ENCODE measurements at regions not wholly inside any gene's neighbourhood (a gene's known extent, or its start where the extent isn't known, plus 50 kb on each side); places are given as distances from the start of the nearest gene placed in this dataset.

DNA sequence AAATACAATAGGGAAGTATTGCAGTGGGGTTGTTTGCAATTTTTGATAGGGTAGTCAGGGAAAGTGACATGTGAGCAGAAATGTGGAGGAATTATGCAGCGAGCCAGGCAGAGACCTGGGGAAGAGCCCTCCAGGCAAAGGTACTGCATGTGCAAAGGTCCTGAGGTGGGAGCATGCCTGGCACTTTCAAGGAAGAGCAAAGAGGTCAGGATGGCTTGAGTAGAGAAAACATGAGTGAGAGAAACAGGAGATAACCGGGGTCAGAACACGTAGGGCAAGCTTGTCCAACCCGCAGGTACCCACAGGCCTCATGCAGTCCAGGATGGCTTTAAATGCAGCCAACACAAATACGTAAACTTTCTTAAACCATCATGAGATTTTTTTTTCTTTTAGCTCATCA is 71.0 kb downstream of the COQ2 start:
- no peak overlapping the region for H3K4me3 ChIP-seq
- 95 to 96% methylated on average over 5 of the region's 5 CpGs for WGBS, 2 donors
- no peaks in the 10 kb centered on the region for H3K36me3 ChIP-seq (replicated peaks in 1 of 2; ENCODE audit: insufficient read depth in 1 of 2, low read depth in 2 of 2)
- no peak for DNase-seq
- intact Hi-C loops (cut with DNase I), result no loop called here
- peaks cover 13% of the 10 kb centered on the region for H3K4me1 ChIP-seq
- no peak overlapping the region for H3K27ac ChIP-seq
- no peaks in the 10 kb centered on the region for H3K9me3 ChIP-seq
- TF ChIP-seq POLR2A (IDR thresholded peaks at IDR 0.05), result no peak
- TF ChIP-seq CTCF (IDR thresholded peaks at IDR 0.05), result no peak
- H3K27me3 ChIP-seq, result no peaks in the 10 kb centered on the region
- ATAC-seq, result no peak

DNA sequence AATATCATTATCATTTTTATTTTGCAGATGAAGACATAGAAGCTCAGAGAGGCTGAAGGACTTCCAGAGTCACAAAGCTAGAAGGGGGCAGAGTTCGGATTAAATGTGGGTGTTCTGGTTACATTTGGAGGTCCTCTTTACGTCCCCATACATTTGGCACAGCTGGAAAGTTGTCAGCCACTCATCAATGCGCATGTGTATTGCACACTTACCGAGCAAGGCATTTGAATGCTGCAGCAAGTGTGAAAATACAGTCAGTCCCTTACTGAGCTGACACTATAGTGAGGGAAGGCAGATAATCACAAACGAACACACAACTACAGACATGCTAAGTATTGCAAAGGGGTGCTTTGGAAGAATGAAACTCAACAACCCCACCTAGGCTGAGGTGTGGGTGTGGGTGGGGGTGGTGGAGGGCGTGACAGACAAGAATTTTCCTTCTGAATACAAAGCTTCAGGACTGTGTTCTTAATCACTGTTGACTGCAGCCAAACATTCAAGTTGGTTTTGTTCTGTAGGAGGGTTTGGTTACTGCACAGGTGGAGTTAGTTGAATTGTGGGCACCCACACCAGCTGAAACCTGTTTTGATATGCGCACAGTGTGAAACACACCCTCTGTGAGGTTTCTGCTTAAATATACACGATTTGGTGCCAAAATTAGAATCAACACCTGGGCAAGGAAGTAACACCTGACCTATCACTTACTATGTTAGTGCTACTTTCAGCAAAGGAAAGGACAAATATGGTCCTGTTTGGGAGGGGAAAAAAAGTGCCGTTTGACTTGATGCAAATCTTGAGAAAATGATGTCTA is 72.4 kb downstream of the COQ2 start:
- Histone ChIP-seq H3K36me3 (replicated peaks in 1 of 2; ENCODE audit: insufficient read depth in 1 of 2, low read depth in 2 of 2) (no peaks in the 10 kb centered on the region), H3K4me3 (no peak overlapping the region), H3K9me3 (no peaks in the 10 kb centered on the region), H3K27ac (peak overlapping the region in 1 of 4 donors; percentile 17), H3K4me1 (peaks cover 8% of the 10 kb centered on the region), H3K27me3 (no peaks in the 10 kb centered on the region)
- peak; percentile 60 for ATAC-seq
- no peak for TF ChIP-seq CTCF (IDR thresholded peaks at IDR 0.05)
- no peak for TF ChIP-seq POLR2A (IDR thresholded peaks at IDR 0.05)
- DNase-seq, result peak in 3 of 4 donors; percentile 17 to 53 (median 47)
- WGBS, 2 donors, result 30 to 33% methylated on average over 9 of the region's 9 CpGs
- intact Hi-C loops (cut with DNase I), result no loop called here

DNA sequence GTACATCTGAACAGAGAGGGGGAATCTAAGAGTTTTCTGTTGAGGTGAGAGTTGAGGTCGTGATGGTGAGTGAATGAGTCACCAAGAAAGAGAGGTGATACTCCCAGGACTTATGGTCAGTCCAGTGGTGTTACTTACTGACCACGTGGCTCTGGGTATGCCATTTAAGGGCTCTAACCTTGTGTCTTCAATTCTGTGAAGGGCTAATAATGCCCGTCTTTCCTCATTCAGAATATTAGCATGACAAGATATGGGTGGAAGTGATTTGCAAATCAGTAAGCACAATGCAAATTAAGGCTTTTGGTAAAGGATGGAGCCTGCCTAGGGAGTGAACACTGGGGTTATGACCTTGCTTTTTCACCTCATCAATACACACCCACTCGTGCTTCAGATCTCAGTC is 75.2 kb downstream of the COQ2 start:
- ATAC-seq, result no peak
- DNase-seq, result no peak
- no peak for TF ChIP-seq CTCF (IDR thresholded peaks at IDR 0.05)
- TF ChIP-seq POLR2A (IDR thresholded peaks at IDR 0.05), result no peak
- Histone ChIP-seq H3K9me3 (no peaks in the 10 kb centered on the region), H3K27me3 (no peaks in the 10 kb centered on the region), H3K4me3 (no peak overlapping the region), H3K36me3 (replicated peaks in 1 of 2; ENCODE audit: insufficient read depth in 1 of 2, low read depth in 2 of 2) (no peaks in the 10 kb centered on the region), H3K27ac (no peak overlapping the region), H3K4me1 (peaks cover 8% of the 10 kb centered on the region)
- 58 to 64% methylated on average over 4 of the region's 4 CpGs for WGBS, 2 donors
- intact Hi-C loops (cut with DNase I), result no loop called here

DNA sequence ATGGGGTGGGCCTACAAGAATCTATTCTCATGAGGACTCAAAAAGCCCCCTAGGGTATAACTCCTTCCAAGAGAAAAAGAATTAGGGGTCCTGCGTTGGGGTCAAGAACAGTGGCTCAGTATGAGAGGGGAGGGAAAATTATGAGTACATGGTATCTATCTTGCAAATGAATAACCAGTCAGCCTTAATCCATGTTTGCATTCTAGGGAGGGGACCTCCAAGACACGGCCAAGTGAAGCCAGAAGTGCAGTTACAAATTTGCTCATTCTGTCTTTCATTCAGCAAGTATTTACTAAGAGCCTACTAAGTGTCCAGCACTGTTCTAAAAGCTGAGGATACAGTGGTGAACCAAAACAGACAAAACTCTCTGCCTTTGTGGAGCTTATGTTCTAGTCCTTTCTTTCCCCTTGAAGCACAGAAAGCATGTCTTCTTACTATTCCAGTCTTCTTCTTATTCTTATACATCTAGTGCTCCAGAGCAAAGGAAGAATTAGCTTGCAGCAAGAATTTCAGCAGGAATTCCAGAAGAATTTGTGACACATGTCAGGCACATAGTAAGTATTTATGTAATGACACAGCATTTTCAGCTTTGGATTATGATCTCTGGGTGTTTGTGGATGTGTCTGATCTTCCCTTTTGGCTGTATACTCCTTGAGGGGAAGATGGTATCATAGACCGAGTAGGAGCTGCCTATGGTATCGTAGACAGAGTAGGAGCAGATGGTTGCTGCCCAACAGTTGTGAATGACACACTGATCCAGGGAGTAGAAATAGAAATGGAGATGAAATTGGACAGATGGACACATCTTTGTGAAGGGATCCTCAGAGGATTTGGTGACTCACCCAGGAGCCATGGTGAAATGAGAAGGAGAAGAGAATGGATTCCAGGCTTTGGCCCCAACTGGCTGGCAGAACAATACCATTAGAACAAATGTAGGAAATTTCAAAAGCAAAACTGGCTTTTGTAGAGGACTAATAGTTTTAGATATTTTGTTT is 75.9 kb downstream of the COQ2 start:
- DNase-seq (no peak), ATAC-seq (no peak)
- Histone ChIP-seq H3K4me1 (peaks cover 8% of the 10 kb centered on the region), H3K27me3 (no peaks in the 10 kb centered on the region), H3K36me3 (replicated peaks in 1 of 2; ENCODE audit: insufficient read depth in 1 of 2, low read depth in 2 of 2) (no peaks in the 10 kb centered on the region), H3K4me3 (no peak overlapping the region), H3K9me3 (no peaks in the 10 kb centered on the region), H3K27ac (no peak overlapping the region)
- intact Hi-C loops (cut with DNase I), result no loop called here
- TF ChIP-seq CTCF (IDR thresholded peaks at IDR 0.05), result no peak
- no peak for TF ChIP-seq POLR2A (IDR thresholded peaks at IDR 0.05)
- WGBS, 2 donors, result 75 to 84% methylated on average over 4 of the region's 4 CpGs
